Tibial artery (tissue), 4 donors: ENCODE measurements at regions not wholly inside any gene's neighbourhood (a gene's known extent, or its start where the extent isn't known, plus 50 kb on each side); places are given as distances from the start of the nearest gene placed in this dataset.

Source experiments
- DNase-seq, 2 donors: peaks; one replicate each; pipeline ENCODE4 v3.0.0-alpha.2; 2019
- H3K27ac ChIP-seq, 2 donors: fragments of 200-600 bp; sonication (generic) in 1 of 2; 1 replicate in 1 of 2; 2 replicates in 1 of 2; pipeline ENCODE4 v1.5.1; 2018 to 2019; ENCODE audit warnings: mild to moderate bottlenecking in 1 of 2
- H3K27me3 ChIP-seq, 2 donors: fragments of 200-600 bp; sonication (generic) in 1 of 2; one replicate each; pipeline versions ENCODE4 v1.5.1 to v1.6.0; 2016 to 2019
- H3K36me3 ChIP-seq, 3 donors: fragments of 200-600 bp; sonication (generic) in 2 of 3; one replicate each; pipeline ENCODE4 v1.5.1; 2016 to 2019; ENCODE audit warnings: mild to moderate bottlenecking in 2 of 3
- H3K4me1 ChIP-seq, 4 donors: fragments of 200-600 bp; sonication (generic) in 2 of 4; 1 replicate in 3 of 4; 2 replicates in 1 of 4; pipeline ENCODE4 v1.5.1; 2016 to 2019
- H3K4me3 ChIP-seq, 2 donors: fragments of 200-600 bp; sonication (generic) in 1 of 2; 1 replicate in 1 of 2; 2 replicates in 1 of 2; pipeline ENCODE4 v1.5.1; 2018 to 2019; ENCODE audit warnings: mild to moderate bottlenecking in 2 of 2
- H3K9me3 ChIP-seq, 3 donors: fragments of 200-600 bp; sonication (generic) in 1 of 3; one replicate each; pipeline ENCODE4 v1.5.1; 2016 to 2019
- intact Hi-C: fragments of 100-400 bp; cut with DNase I; formaldehyde crosslinking; loops from one replicate; pipeline ENCODE4 v1.15.0; 2023; ENCODE audit warnings: low total_unique reads
- TF ChIP-seq, protein P1 (sequence below), 2 experiments: fragments of 200-600 bp in 1 of 2; fragments of 450-650 bp in 1 of 2; IDR thresholded peaks; one replicate each; pipeline ENCODE4 v1.5.1; 2017 to 2019; ENCODE audit warnings: antibody characterized with exemption in 2 of 2, mild to moderate bottlenecking in 1 of 2, moderate library complexity in 1 of 2

DNA sequence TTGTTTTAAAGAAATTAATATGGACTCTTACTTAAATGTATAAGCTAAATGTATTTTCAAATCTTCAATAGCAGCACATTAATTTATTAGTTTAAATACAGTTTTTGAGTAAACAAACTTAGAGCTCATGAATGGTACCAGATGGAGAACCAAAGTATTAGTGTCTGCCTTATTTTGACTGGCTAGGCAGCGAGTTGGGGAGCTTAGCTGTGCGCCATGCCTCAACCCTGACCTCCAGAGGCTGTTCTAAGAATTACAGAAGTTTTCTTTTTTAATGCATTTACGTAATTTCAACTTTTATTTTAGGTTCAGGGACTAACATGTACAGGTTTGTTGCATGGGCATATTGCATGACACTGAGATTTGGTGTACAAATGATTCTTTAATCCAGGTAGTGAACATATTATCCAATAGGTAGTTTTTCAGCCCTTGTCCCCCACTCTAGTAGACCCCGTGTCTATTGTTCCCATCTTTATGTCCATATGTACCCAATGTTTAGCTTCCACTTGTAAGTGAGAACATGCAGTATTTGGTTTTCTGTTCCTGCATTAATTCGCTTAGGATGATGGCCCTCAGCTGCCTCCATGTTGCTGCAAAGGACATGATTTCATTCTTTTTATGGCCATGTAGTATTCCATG is 166.8 kb downstream of the IQUB start:
- no peak for DNase-seq
- Histone ChIP-seq H3K36me3 (no peaks in the 10 kb centered on the region), H3K4me1 (no peaks in the 10 kb centered on the region), H3K27ac (no peak overlapping the region), H3K9me3 (no peaks in the 10 kb centered on the region), H3K4me3 (no peak overlapping the region), H3K27me3 (no peaks in the 10 kb centered on the region)
- intact Hi-C loops = no loop called here
- TF ChIP-seq, protein P1, sequence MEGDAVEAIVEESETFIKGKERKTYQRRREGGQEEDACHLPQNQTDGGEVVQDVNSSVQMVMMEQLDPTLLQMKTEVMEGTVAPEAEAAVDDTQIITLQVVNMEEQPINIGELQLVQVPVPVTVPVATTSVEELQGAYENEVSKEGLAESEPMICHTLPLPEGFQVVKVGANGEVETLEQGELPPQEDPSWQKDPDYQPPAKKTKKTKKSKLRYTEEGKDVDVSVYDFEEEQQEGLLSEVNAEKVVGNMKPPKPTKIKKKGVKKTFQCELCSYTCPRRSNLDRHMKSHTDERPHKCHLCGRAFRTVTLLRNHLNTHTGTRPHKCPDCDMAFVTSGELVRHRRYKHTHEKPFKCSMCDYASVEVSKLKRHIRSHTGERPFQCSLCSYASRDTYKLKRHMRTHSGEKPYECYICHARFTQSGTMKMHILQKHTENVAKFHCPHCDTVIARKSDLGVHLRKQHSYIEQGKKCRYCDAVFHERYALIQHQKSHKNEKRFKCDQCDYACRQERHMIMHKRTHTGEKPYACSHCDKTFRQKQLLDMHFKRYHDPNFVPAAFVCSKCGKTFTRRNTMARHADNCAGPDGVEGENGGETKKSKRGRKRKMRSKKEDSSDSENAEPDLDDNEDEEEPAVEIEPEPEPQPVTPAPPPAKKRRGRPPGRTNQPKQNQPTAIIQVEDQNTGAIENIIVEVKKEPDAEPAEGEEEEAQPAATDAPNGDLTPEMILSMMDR (IDR thresholded peaks at IDR 0.05) = peak in 1 of 2 experiments; percentile 34

DNA sequence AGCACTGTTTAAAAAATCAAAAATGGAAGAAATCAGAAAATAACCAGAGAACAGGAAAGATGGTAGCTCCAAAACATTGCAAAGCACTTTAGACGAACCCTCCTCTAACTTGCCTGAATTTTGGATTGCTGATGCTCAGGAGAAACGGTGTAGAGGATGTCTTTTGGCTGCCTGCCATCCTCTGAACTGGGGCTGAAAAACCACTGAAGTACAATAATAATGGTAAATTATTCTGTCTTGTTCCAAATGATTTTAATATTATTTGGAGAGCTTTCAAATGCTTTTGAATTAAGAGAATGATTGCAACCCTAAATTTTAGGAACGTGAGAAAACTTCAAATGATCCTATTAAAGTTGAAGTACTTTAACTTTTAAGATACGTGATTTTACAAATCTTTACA is 167.3 kb upstream of the SLC13A1 start:
- no peaks in the 10 kb centered on the region for H3K36me3 ChIP-seq
- DNase-seq = no peak

DNA sequence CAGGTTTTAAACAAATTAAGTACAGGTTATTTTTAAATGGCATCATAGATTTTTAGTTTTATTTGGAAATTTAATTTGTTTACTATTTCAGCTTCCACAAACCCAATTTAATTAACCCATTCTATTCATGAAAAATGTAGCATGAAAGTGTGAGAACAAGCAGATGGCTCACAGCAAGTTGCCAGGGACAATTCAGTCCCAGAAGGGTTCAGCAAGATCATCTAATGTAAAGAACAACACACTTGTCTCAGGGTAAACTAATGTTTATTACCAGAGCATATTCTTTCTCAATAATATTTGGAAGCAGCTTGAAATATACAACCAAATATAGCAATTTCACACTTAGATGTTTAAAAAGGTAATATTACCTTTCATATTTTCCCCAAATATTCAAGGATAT is 166.9 kb upstream of the SLC13A1 start:
- TF ChIP-seq, protein P1 (IDR thresholded peaks at IDR 0.05) = no peak
- Histone ChIP-seq H3K4me1 (no peaks in the 10 kb centered on the region), H3K9me3 (no peaks in the 10 kb centered on the region), H3K27ac (no peak overlapping the region), H3K27me3 (no peaks in the 10 kb centered on the region), H3K4me3 (no peak overlapping the region), H3K36me3 (no peaks in the 10 kb centered on the region)
- DNase-seq = no peak
- intact Hi-C loops = no loop called here

More for the DNA sequence above, 167.3 kb upstream of the SLC13A1 start:
- no peaks in the 10 kb centered on the region for H3K9me3 ChIP-seq
- H3K4me3 ChIP-seq = no peak overlapping the region
- H3K4me1 ChIP-seq = no peaks in the 10 kb centered on the region
- TF ChIP-seq, protein P1 (IDR thresholded peaks at IDR 0.05) = no peak
- H3K27me3 ChIP-seq = no peaks in the 10 kb centered on the region
- intact Hi-C loops = no loop called here
- no peak overlapping the region for H3K27ac ChIP-seq

DNA sequence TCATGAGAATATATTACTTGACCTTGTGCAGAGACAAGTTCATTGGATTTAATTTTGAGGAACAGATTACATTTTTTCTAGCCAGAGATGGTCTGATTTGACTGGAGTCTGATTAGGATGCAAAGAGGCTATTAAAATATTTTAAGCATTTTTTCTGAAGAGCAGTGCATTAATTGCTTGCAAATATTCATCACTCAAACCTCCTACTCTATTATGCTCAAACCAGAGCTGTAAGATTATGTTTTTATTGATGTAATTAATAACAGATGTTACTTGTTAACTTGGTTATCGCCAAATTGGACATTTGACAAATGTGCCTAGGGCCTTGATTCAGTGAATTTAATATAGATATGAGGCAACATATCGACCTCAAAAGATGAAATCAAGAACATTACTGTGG is 160.9 kb upstream of the SLC13A1 start:
- TF ChIP-seq, protein P1 (IDR thresholded peaks at IDR 0.05) = no peak
- DNase-seq = no peak
- Histone ChIP-seq H3K36me3 (no peaks in the 10 kb centered on the region), H3K27me3 (no peaks in the 10 kb centered on the region), H3K27ac (no peak overlapping the region), H3K4me3 (no peak overlapping the region), H3K9me3 (no peaks in the 10 kb centered on the region), H3K4me1 (no peaks in the 10 kb centered on the region)
- intact Hi-C loops = no loop called here

DNA sequence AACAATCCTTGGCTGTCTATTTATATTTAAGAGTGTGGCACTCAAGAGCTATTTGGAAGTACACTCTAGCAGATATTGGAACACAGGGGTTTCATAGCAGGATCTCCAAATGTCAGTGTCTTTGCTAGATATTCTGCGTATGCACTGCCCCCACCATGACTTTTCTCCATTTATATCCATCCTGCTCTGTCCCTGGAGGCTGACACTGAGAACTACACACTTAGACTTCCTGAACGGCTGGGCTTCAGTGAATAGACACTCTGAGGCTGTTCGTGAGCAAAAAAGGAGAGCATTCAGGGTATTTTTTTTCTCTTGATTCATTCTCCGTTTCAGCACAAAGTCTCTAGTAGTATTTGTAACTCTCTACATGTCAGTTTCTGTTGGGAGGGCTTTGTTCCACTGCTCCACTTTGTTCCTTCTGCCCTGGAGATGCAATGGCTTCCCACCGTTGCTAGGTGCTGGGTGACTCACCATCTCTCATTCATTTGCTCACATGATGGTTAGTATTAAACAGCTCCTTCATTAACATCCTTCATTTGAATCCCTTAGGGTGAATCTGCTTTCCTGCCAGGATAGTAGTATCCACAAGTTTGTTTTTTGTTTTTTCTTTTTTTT is 155.9 kb upstream of the SLC13A1 start:
- Histone ChIP-seq H3K27me3 (no peaks in the 10 kb centered on the region), H3K4me1 (no peaks in the 10 kb centered on the region), H3K36me3 (no peaks in the 10 kb centered on the region), H3K9me3 (no peaks in the 10 kb centered on the region), H3K4me3 (no peak overlapping the region), H3K27ac (no peak overlapping the region)
- TF ChIP-seq, protein P1 (IDR thresholded peaks at IDR 0.05) = no peak
- intact Hi-C loops = no loop called here
- no peak for DNase-seq
